Stimulated activated CD8-positive, alpha-beta memory T cell treated with anti-CD3 and anti-CD28 coated beads, Interleukin-2, amount 100 ng/mL, for 1 hour (primary cell): ENCODE measurements at regions not wholly inside any gene's neighbourhood (a gene's known extent, or its start where the extent isn't known, plus 50 kb on each side); places are given as distances from the start of the nearest gene placed in this dataset.
"Not testable (repeated sequence)": the region's sequence is repeated elsewhere in the genome, so short reads cannot be mapped to it uniquely, and the experiment has no call there.

ENCODE experiments used
- DNase-seq, 2 donors: peaks; one replicate each; pipeline ENCODE4 v3.0.0-alpha.2; 2020; ENCODE audit warnings: low read depth in 2 of 2

- DNase-seq: no peak
Measured at GRCh38 chr12:127503246-127503645, 763.7 kb upstream of the TMEM132C start.

GRCh38 chr12:127503996-127504395 is 763.0 kb upstream of the TMEM132C start:
- not testable (repeated sequence) for DNase-seq

GRCh38 chr12:127504874-127505273 is 762.1 kb upstream of the TMEM132C start:
- no peak for DNase-seq

- DNase-seq: no peak
Measured at GRCh38 chr12:127507341-127507740, 759.6 kb upstream of the TMEM132C start.

- DNase-seq: no peak
Measured at GRCh38 chr12:127509066-127509778, 757.7 kb upstream of the TMEM132C start.

GRCh38 chr12:127515941-127516340 is 751.0 kb upstream of the TMEM132C start:
- no peak for DNase-seq

- DNase-seq: no peak
Measured at GRCh38 chr12:127516467-127516866, 750.5 kb upstream of the TMEM132C start.

GRCh38 chr12:127519779-127520178 is 747.2 kb upstream of the TMEM132C start:
- no peak for DNase-seq

GRCh38 chr12:127526925-127527324 is 740.0 kb upstream of the TMEM132C start:
- no peak for DNase-seq

GRCh38 chr12:127528551-127528950 is 738.4 kb upstream of the TMEM132C start:
- no peak for DNase-seq

GRCh38 chr12:127531542-127531941 is 735.4 kb upstream of the TMEM132C start:
- DNase-seq: no peak

- no peak for DNase-seq
Measured at GRCh38 chr12:127533353-127533752, 733.6 kb upstream of the TMEM132C start.

GRCh38 chr12:127536833-127537428 is 730.0 kb upstream of the TMEM132C start:
- DNase-seq: no peak

- no peak for DNase-seq
Measured at GRCh38 chr12:127538316-127538715, 728.7 kb upstream of the TMEM132C start.

GRCh38 chr12:127539226-127539858 is 727.6 kb upstream of the TMEM132C start:
- DNase-seq: no peak

GRCh38 chr12:127542391-127542790 is 724.6 kb upstream of the TMEM132C start:
- DNase-seq: no peak

- DNase-seq: no peak
Measured at GRCh38 chr12:127542931-127543330, 724.0 kb upstream of the TMEM132C start.

- no peak for DNase-seq
Measured at GRCh38 chr12:127546721-127547505, 720.1 kb upstream of the TMEM132C start.

GRCh38 chr12:127548123-127548553 is 718.8 kb upstream of the TMEM132C start:
- DNase-seq: no peak

- no peak for DNase-seq
Measured at GRCh38 chr12:127550271-127550670, 716.7 kb upstream of the TMEM132C start.

GRCh38 chr12:127552838-127553237 is 714.1 kb upstream of the TMEM132C start:
- no peak for DNase-seq

- no peak for DNase-seq
Measured at GRCh38 chr12:127555071-127555470, 711.9 kb upstream of the TMEM132C start.
